ENCODE measurements at regions not wholly inside any gene's neighbourhood (a gene's known extent, or its start where the extent isn't known, plus 50 kb on each side); places are given as distances from the start of the nearest gene placed in this dataset.

DNA sequence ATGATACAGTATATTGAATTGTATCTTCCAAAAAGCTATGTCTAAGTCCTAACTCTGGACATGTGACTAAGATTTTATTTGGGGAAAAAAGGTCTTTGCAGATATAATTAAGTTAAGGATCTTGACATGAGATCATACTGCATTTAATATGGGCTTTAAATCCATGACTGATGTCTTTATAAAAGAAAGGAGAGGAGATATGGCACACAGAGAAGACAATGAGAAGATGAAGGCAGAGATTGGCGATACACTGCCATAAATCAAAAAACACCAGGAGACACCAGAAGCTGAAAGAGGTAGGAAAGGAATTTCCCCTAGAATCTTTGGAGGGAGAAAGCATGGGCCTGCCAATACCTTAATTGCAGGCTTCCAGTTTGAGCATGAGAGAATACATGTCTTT lies 1450.2 kb downstream of the HACE1 start:
- TF ChIP-seq, protein P1, sequence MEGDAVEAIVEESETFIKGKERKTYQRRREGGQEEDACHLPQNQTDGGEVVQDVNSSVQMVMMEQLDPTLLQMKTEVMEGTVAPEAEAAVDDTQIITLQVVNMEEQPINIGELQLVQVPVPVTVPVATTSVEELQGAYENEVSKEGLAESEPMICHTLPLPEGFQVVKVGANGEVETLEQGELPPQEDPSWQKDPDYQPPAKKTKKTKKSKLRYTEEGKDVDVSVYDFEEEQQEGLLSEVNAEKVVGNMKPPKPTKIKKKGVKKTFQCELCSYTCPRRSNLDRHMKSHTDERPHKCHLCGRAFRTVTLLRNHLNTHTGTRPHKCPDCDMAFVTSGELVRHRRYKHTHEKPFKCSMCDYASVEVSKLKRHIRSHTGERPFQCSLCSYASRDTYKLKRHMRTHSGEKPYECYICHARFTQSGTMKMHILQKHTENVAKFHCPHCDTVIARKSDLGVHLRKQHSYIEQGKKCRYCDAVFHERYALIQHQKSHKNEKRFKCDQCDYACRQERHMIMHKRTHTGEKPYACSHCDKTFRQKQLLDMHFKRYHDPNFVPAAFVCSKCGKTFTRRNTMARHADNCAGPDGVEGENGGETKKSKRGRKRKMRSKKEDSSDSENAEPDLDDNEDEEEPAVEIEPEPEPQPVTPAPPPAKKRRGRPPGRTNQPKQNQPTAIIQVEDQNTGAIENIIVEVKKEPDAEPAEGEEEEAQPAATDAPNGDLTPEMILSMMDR (IDR thresholded peaks at IDR 0.05), result no peak
- no peak for TF ChIP-seq POLR2A (IDR thresholded peaks at IDR 0.05)

Data from testis (tissue), 2 donors.